HUDEP-2 (cell line): ENCODE measurements at regions not wholly inside any gene's neighbourhood (a gene's known extent, or its start where the extent isn't known, plus 50 kb on each side); places are given as distances from the start of the nearest gene placed in this dataset.

Experiments used
- DNase-seq, 76 experiments: peaks; one replicate each; lab custom pipeline; 2025; ENCODE audit not compliant: unreplicated experiment in 76 of 76; lab: John Stamatoyannopoulos, UW

DNA sequence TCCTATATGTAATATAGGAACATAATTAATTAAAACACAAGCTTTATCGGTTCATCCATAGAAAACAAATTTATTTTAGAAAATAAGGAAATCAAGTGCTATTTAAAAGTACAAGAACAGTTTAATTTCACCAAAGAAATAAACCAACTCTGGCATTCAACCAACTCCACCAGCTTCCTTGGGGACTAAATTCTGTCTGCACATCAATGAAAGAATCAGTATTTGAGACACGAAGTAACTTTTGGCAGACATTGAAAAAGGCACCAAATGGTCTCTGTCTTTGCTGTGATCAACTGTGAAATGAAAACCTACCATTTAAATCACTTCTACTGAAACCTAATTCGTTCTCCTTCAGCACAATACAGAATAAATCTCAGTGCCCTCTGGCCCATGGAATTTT is 719.7 kb upstream of the GRIA3 start:
- DNase-seq, result no peak

- DNase-seq, result no peak
These were observed 708.8 kb upstream of the GRIA3 start for GRCh38 chrX:122475306-122475705.

GRCh38 chrX:122500556-122500955 is 683.5 kb upstream of the GRIA3 start:
- no peak for DNase-seq

DNA sequence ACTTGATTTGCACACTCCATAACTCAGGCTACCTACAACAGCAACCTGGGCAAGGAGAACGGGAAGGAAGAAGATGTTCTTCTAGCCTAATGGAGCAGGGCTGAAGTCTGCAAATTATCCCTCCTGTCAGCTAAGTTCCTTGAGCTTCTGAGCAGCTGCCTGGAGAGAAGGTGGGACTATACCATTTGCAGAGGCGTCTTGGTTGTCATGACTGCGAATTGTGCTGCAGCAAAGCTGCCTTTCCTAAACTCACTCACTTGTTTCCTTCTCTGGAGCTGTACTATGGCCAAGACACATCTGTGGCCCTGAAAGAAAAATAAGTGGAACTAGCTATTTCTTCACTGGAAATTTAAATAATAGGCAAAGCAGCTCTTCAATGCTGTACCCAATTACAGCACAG is 682.4 kb upstream of the GRIA3 start:
- no peak for DNase-seq

DNA sequence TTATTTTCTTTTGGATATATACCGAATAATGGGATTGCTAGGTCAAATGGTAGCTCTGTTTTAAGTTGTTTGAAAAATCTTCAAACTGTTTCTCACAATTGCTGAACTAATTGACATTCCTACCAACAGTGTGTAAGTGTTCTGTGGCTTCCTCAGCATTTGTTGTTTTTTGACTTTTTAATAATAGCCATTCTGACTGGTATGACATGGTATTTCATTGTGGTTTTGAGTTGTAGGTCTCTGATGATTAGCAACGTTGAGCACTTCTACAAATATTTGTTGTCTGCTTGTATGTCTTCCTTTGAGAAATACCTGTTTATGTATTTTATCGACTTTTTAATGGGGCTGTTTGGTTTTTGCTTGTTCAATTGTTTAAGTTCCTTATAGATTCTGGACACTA is 680.1 kb upstream of the GRIA3 start:
- no peak for DNase-seq

GRCh38 chrX:122512561-122513072 is 671.5 kb upstream of the GRIA3 start:
- DNase-seq, result no peak

- no peak for DNase-seq
These were observed 666.3 kb upstream of the GRIA3 start for GRCh38 chrX:122517786-122518185.

GRCh38 chrX:122545778-122546177 is 638.3 kb upstream of the GRIA3 start:
- no peak for DNase-seq

GRCh38 chrX:122546269-122546668 is 637.8 kb upstream of the GRIA3 start:
- DNase-seq, result no peak

GRCh38 chrX:122552286-122552800 is 631.7 kb upstream of the GRIA3 start:
- DNase-seq, result no peak

- DNase-seq, result no peak
These were observed 628.2 kb upstream of the GRIA3 start for GRCh38 chrX:122555925-122556324.

DNA sequence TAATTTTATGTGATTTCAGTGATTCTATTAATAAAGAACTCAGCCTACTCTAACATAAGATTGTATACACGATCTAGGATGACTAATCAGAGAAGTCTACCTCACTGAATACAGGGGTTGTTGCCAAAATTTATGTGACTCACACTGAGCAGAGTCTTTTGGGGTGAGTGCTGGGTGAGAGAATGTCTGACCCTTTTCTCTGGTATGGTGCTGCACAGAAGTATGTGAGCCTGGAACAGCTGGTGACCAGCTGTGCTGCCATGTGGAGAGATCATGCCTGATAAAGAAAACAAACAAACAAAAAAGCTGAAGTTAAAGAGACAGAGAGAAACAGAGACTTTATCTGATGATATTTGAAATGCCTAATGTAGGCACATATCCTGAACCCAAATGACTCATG is 618.1 kb upstream of the GRIA3 start:
- no peak for DNase-seq

- DNase-seq, result no peak
These were observed 617.7 kb upstream of the GRIA3 start for GRCh38 chrX:122566401-122566800.

DNA sequence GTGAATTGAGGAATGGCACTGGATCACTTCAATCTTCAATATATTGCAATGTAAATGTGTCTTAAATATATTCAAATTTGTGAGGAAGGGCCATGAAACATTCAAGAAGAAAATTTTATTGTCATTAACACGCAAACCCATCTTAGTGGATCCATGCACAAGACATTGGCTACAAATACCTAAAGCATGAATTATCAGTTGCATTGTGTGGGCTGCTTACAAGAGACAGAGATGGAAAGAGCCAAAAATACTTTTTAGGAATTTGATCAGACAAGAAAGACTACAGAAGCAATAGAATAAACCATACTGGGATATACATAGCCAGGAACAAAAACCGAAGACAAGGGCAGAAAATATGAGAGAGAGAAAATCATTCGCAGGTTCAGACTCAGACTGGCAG is 616.2 kb upstream of the GRIA3 start:
- no peak for DNase-seq

DNA sequence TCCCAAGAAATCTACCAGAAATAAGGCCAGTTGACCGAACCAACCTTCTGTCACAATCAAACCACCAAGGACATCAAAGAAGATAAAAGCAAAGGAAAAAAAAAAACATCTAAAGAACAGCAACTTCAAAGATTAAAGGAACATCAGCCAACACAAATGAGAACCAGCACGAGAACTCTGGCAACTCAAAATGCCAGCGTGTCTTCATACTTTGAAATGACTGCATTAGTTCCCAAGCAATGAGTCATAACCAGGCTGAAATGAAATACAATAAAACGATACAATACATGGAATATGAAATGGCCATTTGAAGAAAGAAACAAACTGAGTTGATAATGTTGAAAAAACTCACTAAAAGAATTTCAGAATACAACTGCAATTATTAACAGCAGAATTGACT is 611.6 kb upstream of the GRIA3 start:
- no peak for DNase-seq

GRCh38 chrX:122579036-122579435 is 605.0 kb upstream of the GRIA3 start:
- no peak for DNase-seq

GRCh38 chrX:122579526-122579925 is 604.6 kb upstream of the GRIA3 start:
- DNase-seq, result no peak

DNA sequence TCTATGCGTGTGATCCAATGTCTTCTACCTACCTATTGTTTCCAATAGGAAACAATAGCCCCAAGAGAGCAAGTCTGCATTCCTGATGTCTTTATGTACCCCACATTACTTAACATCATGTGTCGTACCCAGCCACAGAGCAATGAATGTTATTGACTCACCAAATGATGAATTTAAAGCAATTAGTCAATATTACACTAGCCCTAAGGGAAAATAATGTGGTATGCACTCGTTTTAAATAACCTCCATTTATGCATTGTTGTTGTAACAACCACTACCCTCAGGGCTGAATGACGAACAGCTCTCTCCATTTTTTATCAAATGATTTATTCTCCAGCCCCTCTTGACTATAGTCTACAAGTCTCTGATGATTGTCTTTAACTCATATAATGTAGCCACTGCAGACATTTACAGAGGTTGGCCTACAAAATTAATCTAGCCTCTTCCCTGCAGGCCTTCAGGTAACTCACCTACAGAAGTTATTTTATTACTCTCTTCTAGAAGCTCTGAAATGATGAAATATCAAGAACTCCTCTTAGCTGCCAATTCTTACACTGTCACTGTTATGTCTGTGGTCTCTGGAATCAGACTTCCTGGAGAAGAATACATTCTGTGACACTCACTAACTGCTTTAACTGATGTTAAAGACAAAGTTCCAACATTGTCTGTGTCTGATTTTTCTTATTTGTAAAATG is 601.7 kb upstream of the GRIA3 start:
- no peak for DNase-seq

DNA sequence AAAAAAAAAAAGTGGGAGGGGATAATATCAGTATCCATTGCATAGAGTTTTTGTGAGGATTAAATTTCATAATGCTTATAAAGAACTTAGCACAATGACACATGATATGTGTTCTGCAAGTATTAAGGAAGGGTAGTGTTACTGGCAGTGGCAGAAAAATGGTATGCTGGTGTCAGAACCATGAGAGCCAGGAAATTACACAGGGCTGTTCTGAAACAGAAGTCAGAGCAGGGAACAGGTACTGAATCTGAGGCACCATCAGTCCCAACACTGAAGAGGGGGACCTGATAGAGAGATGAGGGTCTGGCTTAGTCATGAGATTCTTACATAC is 601.1 kb upstream of the GRIA3 start:
- DNase-seq, result no peak

- no peak for DNase-seq
These were observed 600.5 kb upstream of the GRIA3 start for GRCh38 chrX:122583551-122583950.

DNA sequence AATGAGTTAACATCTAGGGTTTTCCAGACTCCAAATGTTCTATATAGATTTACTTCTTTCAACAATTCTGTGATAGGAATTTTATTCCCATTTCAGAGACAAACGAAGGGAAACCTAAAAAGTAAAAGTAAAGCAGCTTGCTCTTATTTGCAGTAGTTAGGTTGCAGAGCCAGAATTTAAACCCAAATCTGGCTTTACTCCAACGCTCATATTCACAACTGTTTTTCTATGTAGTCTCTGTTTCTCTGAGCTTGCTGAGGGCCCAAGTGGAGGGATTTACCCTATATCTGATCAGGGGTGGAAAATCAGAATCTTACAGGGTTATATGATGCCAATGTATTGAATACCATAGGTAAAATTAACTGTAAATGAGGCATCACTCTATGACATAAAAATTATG is 599.1 kb upstream of the GRIA3 start:
- DNase-seq, result no peak

DNA sequence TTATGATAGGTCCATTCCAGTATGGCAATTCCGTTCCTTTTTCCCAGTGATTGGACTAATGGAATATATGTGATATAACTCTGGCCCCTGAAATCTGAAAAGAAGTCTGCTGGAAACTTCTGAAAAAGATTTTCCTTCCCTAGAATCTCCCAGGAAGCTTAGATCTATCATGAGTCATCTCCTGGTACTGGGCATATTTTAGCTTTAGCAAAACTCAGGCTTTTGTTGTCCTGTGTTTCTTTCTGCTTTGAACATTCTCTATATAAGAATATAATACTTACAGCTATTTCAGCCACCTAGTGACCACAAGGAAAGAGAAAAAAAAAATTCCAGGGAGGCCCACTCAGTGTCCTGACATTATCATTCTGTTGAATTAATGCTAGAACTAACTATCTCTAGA is 597.2 kb upstream of the GRIA3 start:
- DNase-seq, result no peak

- DNase-seq, result no peak
These were observed 592.5 kb upstream of the GRIA3 start for GRCh38 chrX:122591546-122591945.
